IMR-90 (cell line): ENCODE measurements at regions not wholly inside any gene's neighbourhood (a gene's known extent, or its start where the extent isn't known, plus 50 kb on each side); places are given as distances from the start of the nearest gene placed in this dataset.

ENCODE experiments used
- ATAC-seq: fragments of 200-7000 bp; cut with Tn5 transposase; 2 replicates; pipeline ENCODE4 v1.9.1; 2020; ENCODE audit warnings: low read depth, mild to moderate bottlenecking, moderate library complexity
- BruUV-seq: library from RNA; stranded (reverse); fragments of 400-500 nt; replicated peaks from 2 replicates; lab custom pipeline; 2021; lab: Mats Ljungman, UMichigan
- CTCF ChIA-PET: fragments of 300-600 bp; formaldehyde crosslinking; extraction: SDS; loops from one replicate; lab custom pipeline; 2021; ENCODE audit warnings: antibody characterized with exemption; lab: Yijun Ruan, JAX
- POLR2A ChIA-PET: fragments of 300-600 bp; sonication (Branson Sonifier 250); formaldehyde crosslinking; loops from one replicate; lab custom pipeline; 2022; ENCODE audit warnings: antibody characterized with exemption; ENCODE audit not compliant: unreplicated experiment; lab: Charles Lee
- DNase-seq: peaks from one replicate; pipeline ENCODE4 v3.0.0; 2013
- H2AFZ ChIP-seq: replicated peaks from 2 replicates; pipeline ENCODE3; 2013; ENCODE audit warnings: low read length, mild to moderate bottlenecking; ENCODE audit not compliant: poor library complexity
- H2AK5ac ChIP-seq: 2 replicates; pipeline ENCODE4 v1.6.1; 2013; ENCODE audit warnings: low read depth, low read length, inconsistent platforms
- H2AK9ac ChIP-seq: replicated peaks from 2 replicates; pipeline ENCODE3; 2013; ENCODE audit warnings: mild to moderate bottlenecking, low read depth, low read length, moderate library complexity; ENCODE audit not compliant: poor library complexity
- H2BK120ac ChIP-seq: 2 replicates; pipeline ENCODE4 v1.6.1; 2013; ENCODE audit warnings: low read depth, low read length, inconsistent platforms
- H2BK15ac ChIP-seq: 3 replicates; pipeline ENCODE4 v1.6.1; 2013; ENCODE audit warnings: low read depth, low read length, inconsistent platforms
- H2BK20ac ChIP-seq: 2 replicates; pipeline ENCODE4 v1.6.1; 2013; ENCODE audit warnings: low read depth, mild to moderate bottlenecking, inconsistent platforms, low read length, moderate library complexity
- H2BK5ac ChIP-seq: 2 replicates; pipeline ENCODE4 v1.6.1; 2013; ENCODE audit warnings: mild to moderate bottlenecking, low read depth, low read length, inconsistent platforms; ENCODE audit not compliant: poor library complexity, severe bottlenecking
- H3K14ac ChIP-seq: replicated peaks from 2 replicates; pipeline ENCODE4 v1.6.1; 2013; ENCODE audit warnings: low read depth, low read length, inconsistent platforms
- H3K18ac ChIP-seq: 2 replicates; pipeline ENCODE4 v1.6.1; 2013; ENCODE audit warnings: low read depth, low read length, control low read depth
- H3K23ac ChIP-seq: 2 replicates; pipeline ENCODE4 v1.6.1; 2013; ENCODE audit warnings: low read depth, low read length, inconsistent platforms
- H3K27ac ChIP-seq: 2 replicates; pipeline ENCODE4 v1.5.1; 2013; ENCODE audit warnings: mild to moderate bottlenecking, control low read depth, low read length; ENCODE audit not compliant: insufficient read depth
- H3K27me3 ChIP-seq: 2 replicates; pipeline ENCODE4 v1.6.1; 2013; ENCODE audit warnings: low read length; ENCODE audit not compliant: control insufficient read depth, insufficient read depth
- H3K36me3 ChIP-seq: 2 replicates; pipeline ENCODE4 v1.6.1; 2013; ENCODE audit warnings: low read length, mixed read lengths; ENCODE audit not compliant: control insufficient read depth, insufficient read depth
- H3K4ac ChIP-seq: 2 replicates; pipeline ENCODE4 v1.6.1; 2013; ENCODE audit warnings: low read depth, low read length, inconsistent platforms
- H3K4me1 ChIP-seq: 2 replicates; pipeline ENCODE4 v1.6.1; 2013; ENCODE audit warnings: low read length, mixed read lengths; ENCODE audit not compliant: control insufficient read depth, insufficient read depth
- H3K4me2 ChIP-seq: 2 replicates; pipeline ENCODE4 v1.6.1; 2013; ENCODE audit warnings: low read depth, mild to moderate bottlenecking, control low read depth, low read length, moderate library complexity
- H3K4me3 ChIP-seq: 2 replicates; pipeline ENCODE4 v1.5.1; 2013; ENCODE audit warnings: low read depth, mild to moderate bottlenecking, control low read depth, low read length, moderate library complexity; ENCODE audit not compliant: insufficient read depth
- H3K56ac ChIP-seq: 2 replicates; pipeline ENCODE4 v1.6.1; 2013; ENCODE audit warnings: low read length, inconsistent platforms; ENCODE audit not compliant: insufficient read depth; ENCODE audit errors: extremely low read depth
- H3K79me1 ChIP-seq, 2 experiments: 2 replicates each; pipeline ENCODE4 v1.6.1; 2013; ENCODE audit warnings: low read length in 2 of 2, inconsistent platforms in 1 of 2, low read depth in 1 of 2
- H3K9ac ChIP-seq: 2 replicates; pipeline ENCODE4 v1.6.1; 2013; ENCODE audit warnings: low read depth, low read length, control low read depth
- H3K9me1 ChIP-seq: 2 replicates; pipeline ENCODE4 v1.6.1; 2013; ENCODE audit warnings: low read length, inconsistent platforms; ENCODE audit not compliant: insufficient read depth
- H3K9me3 ChIP-seq: 2 replicates; pipeline ENCODE4 v1.6.1; 2013; ENCODE audit warnings: low read length; ENCODE audit not compliant: control insufficient read depth, insufficient read depth
- H4K20me1 ChIP-seq: 2 replicates; pipeline ENCODE4 v1.6.1; 2013; ENCODE audit warnings: low read length, inconsistent platforms; ENCODE audit not compliant: insufficient read depth
- H4K5ac ChIP-seq: 2 replicates; pipeline ENCODE4 v1.6.1; 2013; ENCODE audit warnings: mild to moderate bottlenecking, low read depth, low read length, control low read depth
- H4K8ac ChIP-seq, 2 experiments: 2 replicates each; pipeline ENCODE4 v1.6.1; 2013; ENCODE audit warnings: low read depth in 2 of 2, low read length in 2 of 2, control low read depth in 1 of 2, inconsistent platforms in 1 of 2
- H4K91ac ChIP-seq: 2 replicates; pipeline ENCODE4 v1.6.1; 2013; ENCODE audit warnings: low read depth, low read length, inconsistent platforms; ENCODE audit not compliant: insufficient read depth
- BHLHE40 ChIP-seq: fragments of 150-350 bp; IDR thresholded peaks from 2 replicates; pipeline ENCODE4 v1.6.1; 2016; ENCODE audit warnings: mild to moderate bottlenecking, low read depth, low read length
- FOS ChIP-seq: fragments of 150-350 bp; IDR thresholded peaks from 2 replicates; pipeline ENCODE4 v1.6.1; 2016; ENCODE audit warnings: low read depth, low read length
- MAFK ChIP-seq: IDR thresholded peaks from 2 replicates; pipeline ENCODE4 v1.6.1; 2012; ENCODE audit warnings: low read depth, low read length, improper control_type of control experiment
- MXI1 ChIP-seq: IDR thresholded peaks from 2 replicates; pipeline ENCODE4 v1.6.1; 2012; ENCODE audit warnings: low read depth, mild to moderate bottlenecking, low read length, moderate library complexity, borderline replicate concordance
- NFE2L2 ChIP-seq: fragments of 150-350 bp; IDR thresholded peaks from 2 replicates; pipeline ENCODE4 v1.6.1; 2016; ENCODE audit warnings: low read depth, mild to moderate bottlenecking, low read length
- POLR2A ChIP-seq: IDR thresholded peaks from 2 replicates; pipeline ENCODE4 v1.6.1; 2012; ENCODE audit warnings: mild to moderate bottlenecking, low read depth, low read length
- WGBS, 2 experiments: methylation state at CpG; one replicate each; pipeline versions ENCODE4 v1.1.5 to v1.1.7; 2013; ENCODE audit warnings: missing lambda C conversion rate in 2 of 2; ENCODE audit not compliant: insufficient read length in 1 of 2; ENCODE audit errors: extremely low coverage in 2 of 2; 5-methylcytosine and 5-hydroxymethylcytosine counted together
- dilution Hi-C: fragments of 300-500 bp; cut with HindIII; formaldehyde crosslinking; loops from one replicate; pipeline ENCODE4 v1.14.3; 2018; ENCODE audit warnings: low sequenced_read_pairs; ENCODE audit not compliant: unreplicated experiment
- in situ Hi-C: fragments of 300-500 bp; cut with MboI; formaldehyde crosslinking; loops from 3 replicates; pipeline ENCODE4 v1.14.3; 2019; ENCODE audit warnings: low sequenced_read_pairs, inconsistent platforms, mixed read lengths
- intact Hi-C: fragments of 100-400 bp; cut with micrococcal nuclease; formaldehyde crosslinking; loops from 2 replicates; pipeline ENCODE4 v1.10.0; 2022
- TF ChIP-seq, protein P1 (sequence below): fragments of 150-350 bp; IDR thresholded peaks from 2 replicates; pipeline ENCODE4 v1.6.1; 2016; ENCODE audit warnings: low read depth, mild to moderate bottlenecking, low read length, moderate library complexity, borderline replicate concordance
- TF ChIP-seq, protein P2 (sequence below): fragments of 150-350 bp; IDR thresholded peaks from 2 replicates; pipeline ENCODE4 v1.6.1; 2017; ENCODE audit warnings: mild to moderate bottlenecking, antibody characterized with exemption, low read length, low read depth

DNA sequence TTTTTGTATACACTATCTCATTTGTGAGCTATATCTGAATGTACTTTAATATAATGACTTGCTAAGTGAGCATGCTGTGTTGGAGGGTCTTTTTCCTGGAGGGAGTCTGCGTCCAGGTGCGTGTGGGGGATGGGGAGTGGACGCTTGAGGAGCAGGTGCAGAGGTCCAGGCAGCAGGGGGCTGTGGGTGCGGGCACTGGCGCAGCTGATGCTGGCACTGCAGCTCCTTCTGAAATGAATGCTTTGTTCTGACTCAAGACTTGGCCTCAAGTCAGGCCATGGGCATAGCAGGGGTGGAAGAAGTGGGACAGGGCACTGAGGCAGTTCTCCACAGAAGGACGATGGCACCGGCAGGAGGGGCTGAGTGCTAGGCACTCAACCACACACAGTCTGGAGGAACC is 165.7 kb upstream of the IRX1 start:
- no peaks in the 10 kb centered on the region for H3K27me3 ChIP-seq
- no peak overlapping the region for H3K56ac ChIP-seq
- intact Hi-C loops: no loop called here
- in situ Hi-C loops: no loop called here
- CTCF ChIA-PET: no interaction called here
- no peak overlapping the region for H3K18ac ChIP-seq
- H3K9ac ChIP-seq: no peak overlapping the region
- no peak overlapping the region for H2BK5ac ChIP-seq
- H3K4ac ChIP-seq: no peak overlapping the region
- H4K8ac ChIP-seq: no peak overlapping the region
- H2BK15ac ChIP-seq: no peak overlapping the region
- H3K27ac ChIP-seq: no peak overlapping the region
- H3K14ac ChIP-seq: no peak overlapping the region
- H4K91ac ChIP-seq: no peak overlapping the region
- peaks cover 23% of the 10 kb centered on the region for H3K9me3 ChIP-seq
- H2BK120ac ChIP-seq: no peak overlapping the region
- H3K4me2 ChIP-seq: no peak overlapping the region
- TF ChIP-seq MAFK (no peak), FOS (no peak), MXI1 (no peak), POLR2A (no peak), BHLHE40 (no peak), NFE2L2 (no peak)
- TF ChIP-seq, protein P1, sequence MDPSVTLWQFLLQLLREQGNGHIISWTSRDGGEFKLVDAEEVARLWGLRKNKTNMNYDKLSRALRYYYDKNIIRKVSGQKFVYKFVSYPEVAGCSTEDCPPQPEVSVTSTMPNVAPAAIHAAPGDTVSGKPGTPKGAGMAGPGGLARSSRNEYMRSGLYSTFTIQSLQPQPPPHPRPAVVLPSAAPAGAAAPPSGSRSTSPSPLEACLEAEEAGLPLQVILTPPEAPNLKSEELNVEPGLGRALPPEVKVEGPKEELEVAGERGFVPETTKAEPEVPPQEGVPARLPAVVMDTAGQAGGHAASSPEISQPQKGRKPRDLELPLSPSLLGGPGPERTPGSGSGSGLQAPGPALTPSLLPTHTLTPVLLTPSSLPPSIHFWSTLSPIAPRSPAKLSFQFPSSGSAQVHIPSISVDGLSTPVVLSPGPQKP: no peak
- TF ChIP-seq, protein P2, sequence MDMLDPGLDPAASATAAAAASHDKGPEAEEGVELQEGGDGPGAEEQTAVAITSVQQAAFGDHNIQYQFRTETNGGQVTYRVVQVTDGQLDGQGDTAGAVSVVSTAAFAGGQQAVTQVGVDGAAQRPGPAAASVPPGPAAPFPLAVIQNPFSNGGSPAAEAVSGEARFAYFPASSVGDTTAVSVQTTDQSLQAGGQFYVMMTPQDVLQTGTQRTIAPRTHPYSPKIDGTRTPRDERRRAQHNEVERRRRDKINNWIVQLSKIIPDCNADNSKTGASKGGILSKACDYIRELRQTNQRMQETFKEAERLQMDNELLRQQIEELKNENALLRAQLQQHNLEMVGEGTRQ: no peak
- dilution Hi-C loops: no loop called here
- no peak overlapping the region for H3K4me3 ChIP-seq
- no peak overlapping the region for H2BK20ac ChIP-seq
- ATAC-seq (no peak), DNase-seq (no peak)
- H2AFZ ChIP-seq: no peak overlapping the region
- no peaks in the 10 kb centered on the region for H3K4me1 ChIP-seq
- no peaks in the 10 kb centered on the region for H3K36me3 ChIP-seq
- H3K9me1 ChIP-seq: no peaks in the 10 kb centered on the region
- H2AK5ac ChIP-seq: no peak overlapping the region
- BruUV-seq: no TSS peak
- no peak overlapping the region for H4K5ac ChIP-seq
- no peak overlapping the region for H2AK9ac ChIP-seq
- no peak overlapping the region for H3K23ac ChIP-seq
- POLR2A ChIA-PET: no interaction called here
- 83% methylated on average over 2 of the region's 7 CpGs; no CpG with 5 or more reads in 1 of the 2 experiments for WGBS, 2 experiments
- no peaks in the 10 kb centered on the region for H3K79me1 ChIP-seq
- H4K20me1 ChIP-seq: no peaks in the 10 kb centered on the region
